ENCODE measurements at regions not wholly inside any gene's neighbourhood (a gene's known extent, or its start where the extent isn't known, plus 50 kb on each side); places are given as distances from the start of the nearest gene placed in this dataset.

DNA sequence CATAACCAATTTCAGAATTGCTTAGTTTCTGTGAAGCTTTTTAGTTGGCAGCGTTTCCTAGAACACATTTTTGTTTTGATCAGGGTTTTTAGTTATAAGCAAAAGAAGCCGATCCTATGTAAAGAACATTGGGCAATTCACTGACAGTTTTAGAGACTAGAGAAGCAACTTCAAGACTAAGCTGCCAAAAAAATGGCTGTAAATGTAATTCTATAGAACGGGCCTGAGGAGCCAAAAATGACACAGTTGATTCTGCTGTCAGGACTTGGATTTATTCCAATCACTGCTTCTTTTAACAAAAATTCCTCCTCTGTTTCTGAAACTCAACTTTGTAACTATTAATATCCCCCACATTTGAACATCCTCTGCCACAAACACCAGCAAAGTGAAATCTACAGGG, 236.0 kb upstream of the EYS start:
- Histone ChIP-seq H3K4me1 (no peaks in the 10 kb centered on the region), H3K9me3 (no peaks in the 10 kb centered on the region), H3K4me3 (no peak overlapping the region), H3K27ac (no peak overlapping the region), H3K4me2 (no peak overlapping the region)
- ChIA-PET CTCF (no interaction called here), POLR2A (no interaction called here)
- no peak for ATAC-seq
- DNase-seq (ENCODE audit: low read depth in 1 of 2, low spot score in 1 of 2) = no peak
- no peak for TF ChIP-seq BHLHE40 (IDR thresholded peaks at IDR 0.05; ENCODE audit: low read depth, low read length)
- TF ChIP-seq, protein P1, sequence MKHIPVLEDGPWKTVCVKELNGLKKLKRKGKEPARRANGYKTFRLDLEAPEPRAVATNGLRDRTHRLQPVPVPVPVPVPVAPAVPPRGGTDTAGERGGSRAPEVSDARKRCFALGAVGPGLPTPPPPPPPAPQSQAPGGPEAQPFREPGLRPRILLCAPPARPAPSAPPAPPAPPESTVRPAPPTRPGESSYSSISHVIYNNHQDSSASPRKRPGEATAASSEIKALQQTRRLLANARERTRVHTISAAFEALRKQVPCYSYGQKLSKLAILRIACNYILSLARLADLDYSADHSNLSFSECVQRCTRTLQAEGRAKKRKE (CRISPR knock-in tag; IDR thresholded peaks at IDR 0.05; ENCODE audit: low read depth) = no peak
- TF ChIP-seq JUNB (IDR thresholded peaks at IDR 0.05) = no peak
- TF ChIP-seq EP300 (IDR thresholded peaks at IDR 0.05) = no peak
- no peak for TF ChIP-seq ZFP36 (IDR thresholded peaks at IDR 0.05; ENCODE audit: borderline replicate concordance, partially characterized antibody)
- TF ChIP-seq RAD21 (conservative IDR thresholded peaks at IDR 0.05 in 1 of 2, IDR thresholded peaks at IDR 0.05 in 1 of 2) = no peak
- no peak for TF ChIP-seq SMC3 (IDR thresholded peaks at IDR 0.05)
- TF ChIP-seq ESRRA (IDR thresholded peaks at IDR 0.05; ENCODE audit: borderline replicate concordance, low read length) = no peak
- no peak for TF ChIP-seq SREBF2 (IDR thresholded peaks at IDR 0.05)
- no peak for TF ChIP-seq CHD4 (IDR thresholded peaks at IDR 0.05; ENCODE audit: borderline replicate concordance)
- TF ChIP-seq MYC (IDR thresholded peaks at IDR 0.05; ENCODE audit: borderline replicate concordance, low read length) = no peak
- TF ChIP-seq TP53 (CRISPR knock-in tag; IDR thresholded peaks at IDR 0.05) = no peak
- no peak for TF ChIP-seq NR3C1 (IDR thresholded peaks at IDR 0.05)
- TF ChIP-seq CBX8 (IDR thresholded peaks at IDR 0.05) = no peak
- no peak for TF ChIP-seq FOSL2 (IDR thresholded peaks at IDR 0.05)
- no peak for TF ChIP-seq FOSL2 (CRISPR knock-in tag; IDR thresholded peaks at IDR 0.05)
- TF ChIP-seq MAFK (IDR thresholded peaks at IDR 0.05; ENCODE audit: partially characterized antibody) = no peak
- FAIRE-seq = no peak
- WGBS (ENCODE audit: missing lambda C conversion rate) = 73% methylated on average over 3 of the region's 3 CpGs

DNA sequence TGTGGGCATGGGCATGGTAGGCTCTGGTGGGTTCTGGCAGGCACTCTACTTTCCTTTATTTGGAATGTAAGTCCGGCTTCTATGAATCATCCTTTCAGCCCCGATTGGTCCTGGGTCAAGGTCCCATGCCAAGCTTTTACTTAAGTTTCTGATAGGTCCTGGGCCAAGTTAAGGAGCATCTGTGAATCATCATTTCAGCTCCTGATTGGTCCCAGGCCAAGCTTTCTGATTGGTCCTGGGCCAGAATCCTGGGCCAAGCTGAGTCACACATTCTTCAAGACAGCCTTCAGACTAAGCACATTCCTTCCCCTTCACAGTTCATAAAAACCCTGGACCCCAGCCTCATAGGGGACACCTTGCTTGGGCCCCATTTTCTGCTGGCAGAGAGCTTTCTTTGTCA, 231.0 kb upstream of the EYS start:
- TF ChIP-seq RARB (CRISPR knock-in tag; IDR thresholded peaks at IDR 0.05) (no peak), FOSL2 (IDR thresholded peaks at IDR 0.05) (no peak), FOSL2 (CRISPR knock-in tag; IDR thresholded peaks at IDR 0.05) (no peak), TFCP2L1 (CRISPR knock-in tag; IDR thresholded peaks at IDR 0.05) (no peak)
- peaks cover 8% of the 10 kb centered on the region; the same call in 2 of the 3 replicates for H3K4me1 ChIP-seq
- FAIRE-seq (no peak), DNase-seq (ENCODE audit: low read depth in 1 of 2, low spot score in 1 of 2) (peak in 1 of 2 experiments; percentile 27), ATAC-seq (no peak)
- no peak overlapping the region for H3K4me3 ChIP-seq
- ChIA-PET POLR2A (no interaction called here), CTCF (interaction anchor here (0.6 kb wide), 1 partner anchor 446 kb away, joined by 3 read pairs; no protein-coding TSS in a partner anchor)
- H3K9me3 ChIP-seq = no peaks in the 10 kb centered on the region
- 36% methylated on average over 2 of the region's 2 CpGs for WGBS (ENCODE audit: missing lambda C conversion rate)
- H3K4me2 ChIP-seq = no peak overlapping the region
- H3K27ac ChIP-seq = no peak overlapping the region

DNA sequence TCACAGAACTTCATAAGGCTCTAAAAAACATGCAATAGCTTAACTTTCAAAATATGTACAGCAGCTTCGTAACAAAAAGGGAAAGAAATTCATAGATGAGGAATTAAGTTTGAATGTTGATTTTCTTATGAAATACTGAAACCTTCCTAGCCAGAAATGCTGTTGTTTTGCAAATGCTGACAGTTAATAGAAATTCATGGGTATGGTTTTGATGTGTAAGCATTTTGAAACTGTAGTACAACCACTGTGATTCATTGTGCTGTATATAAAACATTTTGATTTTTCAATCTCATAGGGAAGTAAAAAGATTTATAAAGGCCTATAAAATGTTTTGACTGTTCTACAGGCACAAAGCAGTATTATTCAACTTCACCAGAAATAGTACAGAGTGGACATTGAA, 228.4 kb upstream of the EYS start:
- POLR2A ChIA-PET = no interaction called here
- FAIRE-seq (no peak), ATAC-seq (no peak), DNase-seq (ENCODE audit: low read depth in 1 of 2, low spot score in 1 of 2) (no peak)
- Histone ChIP-seq H3K4me1 (peaks cover 10% of the 10 kb centered on the region; the same call in 2 of the 3 replicates), H3K4me3 (no peak overlapping the region), H3K27ac (no peak overlapping the region), H3K4me2 (no peak overlapping the region), H3K9me3 (no peaks in the 10 kb centered on the region; the same call in 2 of the 3 replicates)
- CTCF ChIA-PET = no interaction called here
- WGBS (ENCODE audit: missing lambda C conversion rate) = 80% methylated on average over 1 of the region's 1 CpG
- TF ChIP-seq, protein P2, sequence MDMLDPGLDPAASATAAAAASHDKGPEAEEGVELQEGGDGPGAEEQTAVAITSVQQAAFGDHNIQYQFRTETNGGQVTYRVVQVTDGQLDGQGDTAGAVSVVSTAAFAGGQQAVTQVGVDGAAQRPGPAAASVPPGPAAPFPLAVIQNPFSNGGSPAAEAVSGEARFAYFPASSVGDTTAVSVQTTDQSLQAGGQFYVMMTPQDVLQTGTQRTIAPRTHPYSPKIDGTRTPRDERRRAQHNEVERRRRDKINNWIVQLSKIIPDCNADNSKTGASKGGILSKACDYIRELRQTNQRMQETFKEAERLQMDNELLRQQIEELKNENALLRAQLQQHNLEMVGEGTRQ (IDR thresholded peaks at IDR 0.05) = no peak
- no peak for TF ChIP-seq JUN (IDR thresholded peaks at IDR 0.05)
- no peak for TF ChIP-seq ZSCAN20 (CRISPR knock-in tag; IDR thresholded peaks at IDR 0.05)
- TF ChIP-seq HOXB5 (CRISPR knock-in tag; IDR thresholded peaks at IDR 0.05) = no peak
- TF ChIP-seq NPAS2 (CRISPR knock-in tag; IDR thresholded peaks at IDR 0.05; ENCODE audit: borderline replicate concordance) = no peak
- TF ChIP-seq, protein P3, sequence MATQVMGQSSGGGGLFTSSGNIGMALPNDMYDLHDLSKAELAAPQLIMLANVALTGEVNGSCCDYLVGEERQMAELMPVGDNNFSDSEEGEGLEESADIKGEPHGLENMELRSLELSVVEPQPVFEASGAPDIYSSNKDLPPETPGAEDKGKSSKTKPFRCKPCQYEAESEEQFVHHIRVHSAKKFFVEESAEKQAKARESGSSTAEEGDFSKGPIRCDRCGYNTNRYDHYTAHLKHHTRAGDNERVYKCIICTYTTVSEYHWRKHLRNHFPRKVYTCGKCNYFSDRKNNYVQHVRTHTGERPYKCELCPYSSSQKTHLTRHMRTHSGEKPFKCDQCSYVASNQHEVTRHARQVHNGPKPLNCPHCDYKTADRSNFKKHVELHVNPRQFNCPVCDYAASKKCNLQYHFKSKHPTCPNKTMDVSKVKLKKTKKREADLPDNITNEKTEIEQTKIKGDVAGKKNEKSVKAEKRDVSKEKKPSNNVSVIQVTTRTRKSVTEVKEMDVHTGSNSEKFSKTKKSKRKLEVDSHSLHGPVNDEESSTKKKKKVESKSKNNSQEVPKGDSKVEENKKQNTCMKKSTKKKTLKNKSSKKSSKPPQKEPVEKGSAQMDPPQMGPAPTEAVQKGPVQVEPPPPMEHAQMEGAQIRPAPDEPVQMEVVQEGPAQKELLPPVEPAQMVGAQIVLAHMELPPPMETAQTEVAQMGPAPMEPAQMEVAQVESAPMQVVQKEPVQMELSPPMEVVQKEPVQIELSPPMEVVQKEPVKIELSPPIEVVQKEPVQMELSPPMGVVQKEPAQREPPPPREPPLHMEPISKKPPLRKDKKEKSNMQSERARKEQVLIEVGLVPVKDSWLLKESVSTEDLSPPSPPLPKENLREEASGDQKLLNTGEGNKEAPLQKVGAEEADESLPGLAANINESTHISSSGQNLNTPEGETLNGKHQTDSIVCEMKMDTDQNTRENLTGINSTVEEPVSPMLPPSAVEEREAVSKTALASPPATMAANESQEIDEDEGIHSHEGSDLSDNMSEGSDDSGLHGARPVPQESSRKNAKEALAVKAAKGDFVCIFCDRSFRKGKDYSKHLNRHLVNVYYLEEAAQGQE (IDR thresholded peaks at IDR 0.05) = no peak
- no peak for TF ChIP-seq KDM1A (IDR thresholded peaks at IDR 0.05; ENCODE audit: low read depth)
- TF ChIP-seq HEYL (CRISPR knock-in tag; IDR thresholded peaks at IDR 0.05) = no peak
- no peak for TF ChIP-seq GATA3 (IDR thresholded peaks at IDR 0.05; ENCODE audit: borderline replicate concordance)
- no peak for TF ChIP-seq PHF8 (IDR thresholded peaks at IDR 0.05; ENCODE audit: borderline replicate concordance, low read depth)
- no peak for TF ChIP-seq NFE2L2 (conservative IDR thresholded peaks at IDR 0.05; ENCODE audit: low read length)
- no peak for TF ChIP-seq RNF2 (IDR thresholded peaks at IDR 0.05; ENCODE audit: borderline replicate concordance, low read depth)
- TF ChIP-seq FOXS1 (CRISPR knock-in tag; IDR thresholded peaks at IDR 0.05) = no peak
- TF ChIP-seq RARB (CRISPR knock-in tag; IDR thresholded peaks at IDR 0.05) = no peak
- TF ChIP-seq POLR2A (IDR thresholded peaks at IDR 0.05; ENCODE audit: low read length) = no peak
- no peak for TF ChIP-seq CHD4 (IDR thresholded peaks at IDR 0.05; ENCODE audit: borderline replicate concordance)
- no peak for TF ChIP-seq RAD21 (conservative IDR thresholded peaks at IDR 0.05 in 1 of 2, IDR thresholded peaks at IDR 0.05 in 1 of 2)

All from A549 (cell line).